ENCODE measurements at regions not wholly inside any gene's neighbourhood (a gene's known extent, or its start where the extent isn't known, plus 50 kb on each side); places are given as distances from the start of the nearest gene placed in this dataset.

DNA sequence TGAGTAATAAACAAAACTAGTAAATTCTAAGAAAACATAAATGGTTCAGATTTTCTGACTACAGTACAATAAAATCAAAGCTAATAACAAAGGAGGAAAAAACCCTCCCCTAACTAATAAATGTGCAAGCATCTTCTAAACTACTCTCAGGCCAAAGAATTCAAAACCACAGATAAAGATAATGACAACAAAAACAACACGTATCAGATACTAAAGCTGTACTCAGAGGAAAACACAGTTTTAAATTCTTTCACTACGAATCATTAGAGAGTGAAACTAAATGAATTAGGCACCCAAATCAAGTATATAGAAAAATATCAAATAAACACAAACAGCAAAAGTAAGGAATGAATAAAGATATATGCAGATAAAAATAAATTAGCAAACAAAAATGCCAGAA, 200.9 kb downstream of the TEX36 start:
- TF ChIP-seq, protein P1, sequence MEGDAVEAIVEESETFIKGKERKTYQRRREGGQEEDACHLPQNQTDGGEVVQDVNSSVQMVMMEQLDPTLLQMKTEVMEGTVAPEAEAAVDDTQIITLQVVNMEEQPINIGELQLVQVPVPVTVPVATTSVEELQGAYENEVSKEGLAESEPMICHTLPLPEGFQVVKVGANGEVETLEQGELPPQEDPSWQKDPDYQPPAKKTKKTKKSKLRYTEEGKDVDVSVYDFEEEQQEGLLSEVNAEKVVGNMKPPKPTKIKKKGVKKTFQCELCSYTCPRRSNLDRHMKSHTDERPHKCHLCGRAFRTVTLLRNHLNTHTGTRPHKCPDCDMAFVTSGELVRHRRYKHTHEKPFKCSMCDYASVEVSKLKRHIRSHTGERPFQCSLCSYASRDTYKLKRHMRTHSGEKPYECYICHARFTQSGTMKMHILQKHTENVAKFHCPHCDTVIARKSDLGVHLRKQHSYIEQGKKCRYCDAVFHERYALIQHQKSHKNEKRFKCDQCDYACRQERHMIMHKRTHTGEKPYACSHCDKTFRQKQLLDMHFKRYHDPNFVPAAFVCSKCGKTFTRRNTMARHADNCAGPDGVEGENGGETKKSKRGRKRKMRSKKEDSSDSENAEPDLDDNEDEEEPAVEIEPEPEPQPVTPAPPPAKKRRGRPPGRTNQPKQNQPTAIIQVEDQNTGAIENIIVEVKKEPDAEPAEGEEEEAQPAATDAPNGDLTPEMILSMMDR (IDR thresholded peaks at IDR 0.05; ENCODE audit: insufficient read depth, low read depth, low read length, missing control alignments): no peak
- no peak overlapping the region for H3K4me3 ChIP-seq (ENCODE audit: low read length)
- DNase-seq (ENCODE audit: low read depth): no peak

DNA sequence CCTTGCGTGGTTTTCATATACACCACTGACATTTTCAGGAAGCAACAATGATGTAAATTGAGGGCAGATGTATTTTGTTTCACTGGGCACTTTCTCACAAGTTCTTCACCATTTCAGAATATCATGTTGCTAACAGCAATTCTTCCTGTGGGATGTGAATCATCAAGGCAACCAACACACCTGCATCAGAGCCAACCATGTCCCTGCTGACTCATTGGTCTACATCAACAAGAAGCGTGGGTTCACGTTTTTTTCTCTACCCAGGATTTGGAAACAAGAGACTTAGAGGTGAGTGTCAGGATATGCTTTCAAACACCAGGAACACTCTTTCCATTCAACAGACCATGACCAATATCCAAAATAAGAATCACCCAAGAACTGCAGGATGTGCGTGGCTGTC, 203.9 kb downstream of the TEX36 start:
- no peak overlapping the region for H3K4me3 ChIP-seq (ENCODE audit: low read length)
- TF ChIP-seq, protein P1 (IDR thresholded peaks at IDR 0.05; ENCODE audit: insufficient read depth, low read depth, low read length, missing control alignments): no peak
- peak; percentile 98 for DNase-seq (ENCODE audit: low read depth)

DNA sequence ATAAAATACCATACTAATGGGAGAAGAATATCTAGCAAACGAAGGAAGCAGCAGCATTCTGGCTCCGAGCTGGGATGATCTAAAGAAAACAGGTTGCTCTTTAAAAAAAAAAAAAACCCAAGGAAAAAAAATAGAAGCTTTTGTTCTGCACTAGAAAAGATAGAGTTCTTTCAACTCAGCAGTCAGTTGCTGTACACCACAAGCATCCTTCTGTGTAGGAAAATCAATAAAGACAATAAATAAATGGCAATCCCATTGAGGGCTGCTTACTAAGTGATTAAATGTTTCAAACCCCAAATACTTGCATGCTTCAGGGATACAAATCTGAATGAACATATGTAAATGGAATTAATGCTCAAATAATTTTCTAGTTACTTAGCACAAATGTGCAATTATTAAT, 207.1 kb downstream of the TEX36 start:
- DNase-seq (ENCODE audit: low read depth): no peak
- TF ChIP-seq, protein P1 (IDR thresholded peaks at IDR 0.05; ENCODE audit: insufficient read depth, low read depth, low read length, missing control alignments): no peak
- no peak overlapping the region for H3K4me3 ChIP-seq (ENCODE audit: low read length)

DNA sequence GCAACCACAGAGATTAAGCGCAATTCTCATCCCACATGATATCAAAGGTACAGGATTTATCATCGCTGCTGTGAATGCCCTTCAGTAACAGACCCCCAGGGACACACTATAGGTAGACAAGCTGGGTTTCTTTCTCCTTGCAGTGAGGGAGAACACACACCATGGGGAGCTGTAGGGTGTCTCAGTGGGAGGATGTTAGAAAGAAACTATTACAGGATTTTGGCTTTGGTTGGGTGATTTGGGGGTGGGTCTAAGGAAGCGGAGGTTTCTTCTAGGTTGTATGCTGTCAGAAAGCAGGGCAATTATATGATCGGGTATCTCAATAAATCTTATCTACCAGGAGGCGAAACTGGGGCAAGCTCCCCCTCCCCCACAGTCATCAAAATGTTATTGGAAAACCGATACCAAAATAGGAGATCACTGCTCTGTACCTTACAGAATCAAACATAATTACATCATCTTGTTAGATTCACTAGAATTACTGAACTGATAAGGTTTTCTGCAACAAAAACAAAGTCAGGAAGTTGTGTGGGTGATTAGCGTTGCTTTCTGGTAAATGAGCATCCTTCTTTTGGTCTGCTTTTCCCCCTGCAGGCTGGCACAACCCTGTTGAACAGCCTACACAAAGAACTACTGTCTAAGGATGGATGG, 209.7 kb downstream of the TEX36 start:
- TF ChIP-seq, protein P1 (IDR thresholded peaks at IDR 0.05; ENCODE audit: insufficient read depth, low read depth, low read length, missing control alignments): no peak
- no peak overlapping the region for H3K4me3 ChIP-seq (ENCODE audit: low read length)
- DNase-seq (ENCODE audit: low read depth): no peak

DNA sequence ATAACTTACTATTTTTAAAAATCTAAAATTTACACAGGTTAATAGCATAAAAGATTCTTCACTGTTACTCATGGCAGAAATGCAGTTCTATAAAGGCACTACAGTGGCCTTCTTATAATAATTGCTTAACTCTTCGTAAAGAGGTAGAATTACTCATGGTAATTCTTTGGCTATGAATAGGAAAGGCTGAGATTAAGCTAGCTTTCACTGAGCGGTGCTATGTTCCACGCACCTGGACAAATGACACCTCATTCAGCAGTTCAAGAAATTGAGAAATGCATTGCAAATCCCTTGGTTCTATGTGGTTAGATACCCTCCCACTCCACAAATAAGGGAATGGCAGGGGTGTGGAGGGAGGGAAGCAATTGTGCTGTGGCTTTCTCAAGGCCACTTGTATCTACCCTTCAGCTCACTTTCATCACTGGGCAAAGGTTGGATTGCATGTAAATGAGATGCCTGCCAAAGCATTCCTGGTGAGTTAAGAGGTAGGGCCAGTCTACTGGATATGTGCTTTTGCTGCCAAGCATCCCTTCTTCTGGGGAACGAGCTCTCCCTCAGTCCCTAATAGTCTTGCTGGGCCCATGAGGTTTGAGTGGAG, 210.9 kb downstream of the TEX36 start:
- TF ChIP-seq, protein P1 (IDR thresholded peaks at IDR 0.05; ENCODE audit: insufficient read depth, low read depth, low read length, missing control alignments): no peak
- no peak overlapping the region for H3K4me3 ChIP-seq (ENCODE audit: low read length)
- peak; percentile 79 for DNase-seq (ENCODE audit: low read depth)

DNA sequence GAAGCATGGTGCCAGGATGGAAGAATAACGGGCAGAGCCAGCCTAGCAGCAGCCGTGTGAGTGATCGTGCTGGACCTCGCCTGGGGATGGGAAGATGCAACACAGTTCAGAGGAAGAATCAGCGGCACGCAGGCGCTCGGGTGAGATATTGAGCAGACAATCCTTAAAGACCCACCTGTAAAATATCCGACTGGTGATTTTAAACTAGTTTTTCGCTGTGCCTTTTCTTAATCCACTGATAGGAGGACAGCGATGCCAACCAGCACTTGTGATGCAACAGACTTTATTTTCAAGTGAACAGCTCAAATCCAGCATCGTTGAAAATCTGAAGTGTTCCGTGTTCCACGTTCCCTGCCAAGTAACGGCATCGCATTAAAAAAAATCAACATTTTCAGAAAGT, 214.7 kb downstream of the TEX36 start:
- TF ChIP-seq, protein P1 (IDR thresholded peaks at IDR 0.05; ENCODE audit: insufficient read depth, low read depth, low read length, missing control alignments): no peak
- DNase-seq (ENCODE audit: low read depth): no peak
- H3K4me3 ChIP-seq (ENCODE audit: low read length): no peak overlapping the region

DNA sequence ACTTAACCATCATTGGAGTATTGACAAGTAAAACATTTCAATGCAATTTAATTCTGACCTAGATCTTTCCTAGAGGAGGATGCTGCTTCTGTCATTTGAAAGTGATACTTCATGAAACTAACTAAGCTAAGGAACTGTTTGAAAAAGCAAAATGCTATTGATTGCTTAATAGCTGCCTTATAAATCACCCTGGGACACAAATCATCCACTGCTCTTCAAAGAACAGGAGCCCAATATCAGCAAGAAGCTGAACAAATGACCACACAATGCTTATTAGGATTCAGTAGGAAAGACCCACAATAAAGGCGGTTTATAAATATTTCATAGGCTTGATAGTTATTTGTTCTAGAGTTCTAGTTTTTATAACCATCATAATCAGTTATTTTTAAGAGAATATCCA, 216.3 kb downstream of the TEX36 start:
- no peak for DNase-seq (ENCODE audit: low read depth)
- TF ChIP-seq, protein P1 (IDR thresholded peaks at IDR 0.05; ENCODE audit: insufficient read depth, low read depth, low read length, missing control alignments): no peak
- no peak overlapping the region for H3K4me3 ChIP-seq (ENCODE audit: low read length)

All from epithelial cell of esophagus (primary cell).